Mesenchymal stem cell (in vitro differentiated cells and primary cell): ENCODE measurements at regions not wholly inside any gene's neighbourhood (a gene's known extent, or its start where the extent isn't known, plus 50 kb on each side); places are given as distances from the start of the nearest gene placed in this dataset.

ENCODE experiments used
- DNase-seq: peaks from one replicate; pipeline ENCODE4 v3.0.0-alpha.2; 2013
- H2AFZ ChIP-seq: one replicate; pipeline ENCODE4 v1.6.1; 2013; ENCODE audit warnings: low read depth, mild to moderate bottlenecking, control low read depth, inconsistent platforms, low read length, moderate library complexity
- H2AK5ac ChIP-seq: 2 replicates; pipeline ENCODE4 v1.6.1; 2013; ENCODE audit warnings: low read length, moderate library complexity, mild to moderate bottlenecking, inconsistent platforms; ENCODE audit not compliant: severe bottlenecking
- H2BK120ac ChIP-seq: one replicate; pipeline ENCODE4 v1.6.1; 2013; ENCODE audit warnings: low read depth, mild to moderate bottlenecking, inconsistent platforms, low read length, moderate library complexity
- H2BK12ac ChIP-seq, 2 experiments: one replicate each; pipeline ENCODE4 v1.6.1; 2013; ENCODE audit warnings: inconsistent platforms in 2 of 2, low read length in 2 of 2, mild to moderate bottlenecking in 2 of 2, moderate library complexity in 2 of 2, control low read depth in 1 of 2
- H2BK15ac ChIP-seq: one replicate; pipeline ENCODE4 v1.6.1; 2013; ENCODE audit warnings: mild to moderate bottlenecking, low read depth, inconsistent platforms; ENCODE audit not compliant: poor library complexity, severe bottlenecking
- H2BK5ac ChIP-seq: 2 replicates; pipeline ENCODE4 v1.6.1; 2013; ENCODE audit warnings: low read depth, mild to moderate bottlenecking, low read length, control low read depth, inconsistent platforms; ENCODE audit not compliant: poor library complexity, severe bottlenecking
- H3K14ac ChIP-seq, 2 experiments: one replicate each; pipeline ENCODE4 v1.6.1; 2013; ENCODE audit warnings: inconsistent platforms in 2 of 2, low read length in 2 of 2, control low read depth in 1 of 2, mild to moderate bottlenecking in 1 of 2, moderate library complexity in 1 of 2
- H3K18ac ChIP-seq, 2 experiments: one replicate each; pipeline ENCODE4 v1.6.1; 2013; ENCODE audit warnings: inconsistent platforms in 2 of 2, low read length in 2 of 2, control low read depth in 1 of 2, low read depth in 1 of 2, mild to moderate bottlenecking in 1 of 2
- H3K23ac ChIP-seq, 2 experiments: one replicate each; pipeline ENCODE4 v1.6.1; 2013; ENCODE audit warnings: inconsistent platforms in 2 of 2, low read length in 2 of 2, mild to moderate bottlenecking in 2 of 2, moderate library complexity in 2 of 2, control low read depth in 1 of 2
- H3K27ac ChIP-seq: 2 replicates; pipeline ENCODE4 v1.5.1; 2013; ENCODE audit warnings: mild to moderate bottlenecking, moderate library complexity, low read length, control low read depth, inconsistent platforms; ENCODE audit not compliant: poor library complexity, severe bottlenecking
- H3K27me3 ChIP-seq, 2 experiments: 2 replicates each; pipeline versions ENCODE4 v1.6.1 to v1.7.0; 2013; ENCODE audit warnings: low read length in 2 of 2, mild to moderate bottlenecking in 2 of 2, moderate library complexity in 2 of 2, control low read depth in 1 of 2, inconsistent platforms in 1 of 2; ENCODE audit not compliant: control insufficient read depth in 1 of 2, insufficient read depth in 1 of 2
- H3K36me3 ChIP-seq, 2 experiments: 2 replicates each; pipeline versions ENCODE4 v1.6.1 to v1.7.0; 2013; ENCODE audit warnings: low read length in 2 of 2, control low read depth in 1 of 2, inconsistent platforms in 1 of 2, low read depth in 1 of 2, mild to moderate bottlenecking in 1 of 2; ENCODE audit not compliant: insufficient read depth in 2 of 2, control insufficient read depth in 1 of 2
- H3K4ac ChIP-seq, 2 experiments: one replicate each; pipeline ENCODE4 v1.6.1; 2013; ENCODE audit warnings: inconsistent platforms in 2 of 2, low read length in 2 of 2, mild to moderate bottlenecking in 2 of 2, moderate library complexity in 2 of 2, control low read depth in 1 of 2, low read depth in 1 of 2
- H3K4me1 ChIP-seq: 2 replicates; pipeline ENCODE4 v1.6.1; 2013; ENCODE audit warnings: low read depth, low read length, control low read depth; ENCODE audit not compliant: control insufficient read depth, insufficient read depth
- H3K4me2 ChIP-seq: 2 replicates; pipeline ENCODE4 v1.6.1; 2013; ENCODE audit warnings: low read length, mild to moderate bottlenecking, inconsistent platforms; ENCODE audit not compliant: poor library complexity, severe bottlenecking
- H3K4me3 ChIP-seq, 2 experiments: 2 replicates each; pipeline versions ENCODE4 v1.5.1 to v1.7.0; 2013; ENCODE audit warnings: low read length in 2 of 2, mild to moderate bottlenecking in 2 of 2, control low read depth in 1 of 2, low read depth in 1 of 2; ENCODE audit not compliant: insufficient read depth in 1 of 2
- H3K79me1 ChIP-seq: replicated peaks from 2 replicates; pipeline ENCODE4 v1.6.1; 2013; ENCODE audit warnings: mild to moderate bottlenecking, control low read depth, low read length, inconsistent platforms; ENCODE audit not compliant: poor library complexity, severe bottlenecking
- H3K9ac ChIP-seq: 2 replicates; pipeline ENCODE4 v1.7.0; 2013; ENCODE audit warnings: mild to moderate bottlenecking, low read length, moderate library complexity
- H3K9me3 ChIP-seq: 2 replicates; pipeline ENCODE4 v1.7.0; 2013; ENCODE audit warnings: mild to moderate bottlenecking, low read length; ENCODE audit not compliant: control insufficient read depth
- H4K8ac ChIP-seq: one replicate; pipeline ENCODE4 v1.6.1; 2013; ENCODE audit warnings: inconsistent platforms, mild to moderate bottlenecking, low read length, moderate library complexity
- H4K91ac ChIP-seq: one replicate; pipeline ENCODE4 v1.6.1; 2013; ENCODE audit warnings: mild to moderate bottlenecking, low read length, inconsistent platforms
- WGBS: methylation state at CpG from one replicate; pipeline ENCODE4 v1.1.7; 2013; ENCODE audit warnings: mixed read lengths; 5-methylcytosine and 5-hydroxymethylcytosine counted together

DNA sequence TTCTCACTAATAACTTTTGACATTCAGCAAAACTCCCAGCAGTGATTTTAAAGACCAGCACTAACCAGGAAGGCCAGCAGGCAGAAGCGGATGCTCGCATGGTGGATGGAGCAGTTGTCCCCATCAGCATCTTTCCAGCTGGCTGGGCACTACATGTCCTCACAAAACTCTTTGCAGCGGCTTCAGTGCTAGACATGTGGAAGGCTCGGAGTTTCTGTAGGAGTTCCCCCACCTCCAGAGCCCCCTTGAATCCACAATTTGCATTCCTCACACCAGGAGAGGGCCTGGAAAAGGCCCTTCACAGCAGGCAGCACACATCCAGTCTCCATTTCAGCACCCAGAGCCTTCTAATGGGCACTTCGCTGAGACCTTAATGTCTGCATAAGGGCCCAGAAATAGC, 85.6 kb downstream of the APTX start:
- no peak overlapping the region for H3K14ac ChIP-seq
- H2BK120ac ChIP-seq: no peak overlapping the region
- H2BK15ac ChIP-seq: no peak overlapping the region
- H2BK5ac ChIP-seq: no peak overlapping the region
- no peak overlapping the region for H2AK5ac ChIP-seq
- DNase-seq: no peak
- H3K4ac ChIP-seq: no peak overlapping the region
- no peak overlapping the region for H3K18ac ChIP-seq
- no peak overlapping the region for H3K9ac ChIP-seq
- no peak overlapping the region for H2AFZ ChIP-seq
- no peak overlapping the region for H3K4me2 ChIP-seq
- H3K4me3 ChIP-seq: no peak overlapping the region
- no peak overlapping the region for H3K23ac ChIP-seq
- no peak overlapping the region for H3K27ac ChIP-seq
- peaks cover 5 to 8% of the 10 kb centered on the region in 2 experiments for H3K27me3 ChIP-seq
- no peak overlapping the region for H4K8ac ChIP-seq
- 57% methylated on average over 5 of the region's 5 CpGs for WGBS
- H3K79me1 ChIP-seq: no peaks in the 10 kb centered on the region
- H3K36me3 ChIP-seq: no peaks in the 10 kb centered on the region
- H3K9me3 ChIP-seq: no peaks in the 10 kb centered on the region
- no peaks in the 10 kb centered on the region for H3K4me1 ChIP-seq
- no peak overlapping the region for H4K91ac ChIP-seq
- no peak overlapping the region for H2BK12ac ChIP-seq

DNA sequence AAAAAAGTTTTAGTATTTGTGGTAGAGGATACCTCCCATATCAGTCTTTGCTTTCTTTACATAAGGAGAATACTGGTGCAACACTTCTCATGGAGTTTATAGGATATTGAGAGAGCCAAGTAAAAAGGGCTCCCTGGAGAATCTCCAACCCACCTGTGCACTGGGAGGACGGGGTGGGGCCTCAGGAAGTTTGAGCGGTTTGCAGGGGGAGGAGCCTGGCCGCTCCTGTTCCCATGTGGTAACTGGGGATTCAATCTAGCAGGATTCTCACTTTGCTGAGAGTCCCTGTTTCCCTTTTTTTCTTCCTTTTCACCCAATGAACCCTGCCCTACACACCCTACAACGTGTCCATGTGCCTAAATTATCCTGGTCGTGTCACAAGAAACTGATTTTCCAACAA, 82.8 kb downstream of the APTX start:
- no peak overlapping the region for H3K18ac ChIP-seq
- H3K4ac ChIP-seq: no peak overlapping the region
- H2AFZ ChIP-seq: no peak overlapping the region
- no peak overlapping the region for H4K8ac ChIP-seq
- H3K27ac ChIP-seq: no peak overlapping the region
- no peak overlapping the region for H2BK12ac ChIP-seq
- no peak overlapping the region for H3K9ac ChIP-seq
- no peak overlapping the region for H3K4me2 ChIP-seq
- no peak overlapping the region for H3K23ac ChIP-seq
- no peak overlapping the region for H2BK120ac ChIP-seq
- H3K4me1 ChIP-seq: no peaks in the 10 kb centered on the region
- H3K14ac ChIP-seq: no peak overlapping the region
- H3K79me1 ChIP-seq: no peaks in the 10 kb centered on the region
- H2BK15ac ChIP-seq: no peak overlapping the region
- no peak overlapping the region for H4K91ac ChIP-seq
- H3K9me3 ChIP-seq: no peaks in the 10 kb centered on the region
- no peak overlapping the region for H3K4me3 ChIP-seq
- H2AK5ac ChIP-seq: no peak overlapping the region
- no peaks in the 10 kb centered on the region for H3K36me3 ChIP-seq
- no peak for DNase-seq
- no peak overlapping the region for H2BK5ac ChIP-seq
- peaks cover 3 to 4% of the 10 kb centered on the region in 2 experiments for H3K27me3 ChIP-seq
- 45% methylated on average over 3 of the region's 5 CpGs for WGBS
